ENCODE measurements at regions not wholly inside any gene's neighbourhood (a gene's known extent, or its start where the extent isn't known, plus 50 kb on each side); places are given as distances from the start of the nearest gene placed in this dataset.

DNA sequence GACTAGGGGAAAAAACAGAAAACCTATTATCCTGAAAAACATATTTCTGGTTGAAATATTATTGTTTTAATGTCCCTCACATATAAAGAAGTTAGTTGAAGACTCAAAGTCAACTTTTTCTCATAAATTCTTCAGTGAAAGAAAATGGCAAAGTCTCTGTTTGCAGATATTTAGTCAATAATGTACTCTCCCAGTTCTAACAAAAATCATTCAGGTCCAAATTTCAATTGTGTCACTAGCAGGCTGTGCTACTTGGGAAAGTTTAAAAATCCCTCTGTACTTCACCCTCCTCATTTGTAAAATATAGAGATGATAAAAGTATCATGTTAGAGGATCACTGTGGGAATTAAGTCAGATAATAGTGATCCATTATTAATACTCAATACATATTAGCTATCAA, 496.5 kb downstream of the FSCB start:
- no peak for DNase-seq
- Histone ChIP-seq H3K79me1 (ENCODE audit: low read length) (no peaks in the 10 kb centered on the region), H3K9ac (ENCODE audit: low read length) (no peak overlapping the region), H3K4ac (ENCODE audit: low read depth, low read length) (no peak overlapping the region), H3K18ac (ENCODE audit: low read length) (no peak overlapping the region), H2AK5ac (ENCODE audit: low read length) (no peak overlapping the region), H2BK15ac (replicated peaks; ENCODE audit: low read depth) (no peak overlapping the region), H3K4me1 (ENCODE audit: control insufficient read depth, low read depth, low read length) (no peaks in the 10 kb centered on the region), H3K56ac (ENCODE audit: low read length) (no peak overlapping the region), H2BK5ac (ENCODE audit: low read length) (no peak overlapping the region), H3K79me2 (ENCODE audit: control insufficient read depth, insufficient read depth, low read length) (no peaks in the 10 kb centered on the region), H2BK120ac (ENCODE audit: low read depth, low read length) (no peak overlapping the region), H3K4me3 (ENCODE audit: low read length) (no peak overlapping the region), H4K5ac (ENCODE audit: low read length) (no peak overlapping the region), H3K23ac (ENCODE audit: low read length) (no peak overlapping the region), H3K36me3 (ENCODE audit: control insufficient read depth, insufficient read depth, low read length) (no peaks in the 10 kb centered on the region), H3K27me3 (ENCODE audit: insufficient read depth, low read length, poor library complexity) (no peaks in the 10 kb centered on the region), H3K4me2 (ENCODE audit: low read length) (no peak overlapping the region), H3K27ac (ENCODE audit: low read depth, low read length) (no peak overlapping the region), H4K8ac (ENCODE audit: low read depth, low read length) (no peak overlapping the region)

DNA sequence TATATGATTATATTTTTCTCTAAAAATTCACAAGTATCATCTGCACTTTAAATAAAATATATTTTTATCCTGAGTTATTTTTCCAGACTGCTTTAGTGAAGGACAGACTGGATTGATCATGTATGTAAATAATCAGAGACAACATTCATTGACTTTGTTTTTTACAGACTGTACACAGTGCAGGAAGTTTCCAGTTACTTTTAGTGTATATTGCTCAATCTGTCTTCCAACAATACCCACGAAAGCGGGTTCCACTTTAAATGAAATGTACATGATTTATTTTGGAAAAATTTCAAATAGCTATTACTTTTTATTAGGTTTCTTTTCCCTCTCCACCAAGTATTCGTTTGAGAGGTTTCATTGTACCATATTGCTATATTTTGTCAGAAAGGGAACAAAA, 497.0 kb downstream of the FSCB start:
- no peak overlapping the region for H3K4me2 ChIP-seq (ENCODE audit: low read length)
- no peak overlapping the region for H2BK120ac ChIP-seq (ENCODE audit: low read depth, low read length)
- no peak for DNase-seq
- no peak overlapping the region for H3K27ac ChIP-seq (ENCODE audit: low read depth, low read length)
- no peak overlapping the region for H3K23ac ChIP-seq (ENCODE audit: low read length)
- no peak overlapping the region for H4K5ac ChIP-seq (ENCODE audit: low read length)
- H3K4me3 ChIP-seq (ENCODE audit: low read length), result no peak overlapping the region
- H2AK5ac ChIP-seq (ENCODE audit: low read length), result no peak overlapping the region
- no peak overlapping the region for H2BK5ac ChIP-seq (ENCODE audit: low read length)
- no peak overlapping the region for H3K18ac ChIP-seq (ENCODE audit: low read length)
- H3K9ac ChIP-seq (ENCODE audit: low read length), result no peak overlapping the region
- H3K79me1 ChIP-seq (ENCODE audit: low read length), result no peaks in the 10 kb centered on the region
- no peak overlapping the region for H3K56ac ChIP-seq (ENCODE audit: low read length)
- no peaks in the 10 kb centered on the region for H3K79me2 ChIP-seq (ENCODE audit: control insufficient read depth, insufficient read depth, low read length)
- H2BK15ac ChIP-seq (replicated peaks; ENCODE audit: low read depth), result no peak overlapping the region
- no peaks in the 10 kb centered on the region for H3K4me1 ChIP-seq (ENCODE audit: control insufficient read depth, low read depth, low read length)
- no peak overlapping the region for H3K4ac ChIP-seq (ENCODE audit: low read depth, low read length)
- H3K36me3 ChIP-seq (ENCODE audit: control insufficient read depth, insufficient read depth, low read length), result no peaks in the 10 kb centered on the region
- H3K27me3 ChIP-seq (ENCODE audit: insufficient read depth, low read length, poor library complexity), result no peaks in the 10 kb centered on the region
- WGBS (ENCODE audit: extremely low coverage, insufficient coverage, low lambda C conversion rate), result no CpG with 5 or more reads among the region's 3 CpGs
- no peak overlapping the region for H4K8ac ChIP-seq (ENCODE audit: low read depth, low read length)

DNA sequence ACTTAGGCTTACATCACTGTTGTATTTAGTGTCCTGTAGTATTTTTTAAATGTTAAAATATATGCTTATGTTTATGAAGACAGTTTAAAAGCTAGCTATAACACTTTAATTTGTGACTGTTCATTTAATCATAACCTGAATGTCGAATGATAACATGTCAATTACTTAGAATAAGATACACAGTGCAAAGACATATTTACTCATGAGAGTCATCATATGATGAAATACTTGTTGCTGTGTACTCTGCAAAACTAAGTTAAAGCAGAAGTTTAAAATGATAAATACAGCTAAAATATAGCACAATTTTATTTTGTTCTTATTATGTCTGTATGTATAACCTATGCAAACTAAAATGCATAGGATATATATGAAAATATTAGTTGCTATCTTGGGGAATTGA, 497.4 kb downstream of the FSCB start:
- Histone ChIP-seq H3K4ac (ENCODE audit: low read depth, low read length) (no peak overlapping the region), H3K79me1 (ENCODE audit: low read length) (no peaks in the 10 kb centered on the region), H3K27me3 (ENCODE audit: insufficient read depth, low read length, poor library complexity) (no peaks in the 10 kb centered on the region), H3K36me3 (ENCODE audit: control insufficient read depth, insufficient read depth, low read length) (no peaks in the 10 kb centered on the region), H3K4me2 (ENCODE audit: low read length) (no peak overlapping the region), H3K18ac (ENCODE audit: low read length) (no peak overlapping the region), H3K23ac (ENCODE audit: low read length) (no peak overlapping the region), H3K56ac (ENCODE audit: low read length) (no peak overlapping the region), H3K4me3 (ENCODE audit: low read length) (no peak overlapping the region), H4K5ac (ENCODE audit: low read length) (no peak overlapping the region), H4K8ac (ENCODE audit: low read depth, low read length) (no peak overlapping the region), H3K9ac (ENCODE audit: low read length) (no peak overlapping the region), H3K79me2 (ENCODE audit: control insufficient read depth, insufficient read depth, low read length) (no peaks in the 10 kb centered on the region), H2BK5ac (ENCODE audit: low read length) (no peak overlapping the region), H2AK5ac (ENCODE audit: low read length) (no peak overlapping the region), H3K27ac (ENCODE audit: low read depth, low read length) (no peak overlapping the region), H2BK15ac (replicated peaks; ENCODE audit: low read depth) (no peak overlapping the region), H2BK120ac (ENCODE audit: low read depth, low read length) (no peak overlapping the region), H3K4me1 (ENCODE audit: control insufficient read depth, low read depth, low read length) (no peaks in the 10 kb centered on the region)
- no peak for DNase-seq
- no CpG with 5 or more reads among the region's 1 CpG for WGBS (ENCODE audit: extremely low coverage, insufficient coverage, low lambda C conversion rate)

DNA sequence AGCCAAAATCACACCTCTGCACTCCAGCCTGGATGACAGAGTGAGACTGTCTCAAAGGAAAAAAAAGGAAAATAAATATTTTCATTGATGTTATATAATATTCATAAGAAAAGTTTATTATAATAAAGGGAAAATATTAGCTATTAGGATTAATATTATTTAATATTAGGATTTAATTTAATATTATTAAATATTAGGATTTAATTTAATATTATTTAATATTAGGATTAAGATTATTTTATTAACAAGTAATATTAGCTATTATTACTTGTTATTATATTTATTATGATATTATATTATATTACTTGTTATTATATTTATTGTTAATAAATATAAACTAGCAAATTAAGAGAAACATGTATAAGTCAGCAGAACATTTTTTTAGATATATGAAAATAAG, 518.1 kb downstream of the FSCB start:
- H3K18ac ChIP-seq (ENCODE audit: low read length), result no peak overlapping the region
- no peaks in the 10 kb centered on the region for H3K79me2 ChIP-seq (ENCODE audit: control insufficient read depth, insufficient read depth, low read length)
- no peak overlapping the region for H3K27ac ChIP-seq (ENCODE audit: low read depth, low read length)
- no peak overlapping the region for H3K56ac ChIP-seq (ENCODE audit: low read length)
- H3K79me1 ChIP-seq (ENCODE audit: low read length), result no peaks in the 10 kb centered on the region
- DNase-seq, result no peak
- no peaks in the 10 kb centered on the region for H3K27me3 ChIP-seq (ENCODE audit: insufficient read depth, low read length, poor library complexity)
- no peak overlapping the region for H2BK15ac ChIP-seq (replicated peaks; ENCODE audit: low read depth)
- no peak overlapping the region for H2BK120ac ChIP-seq (ENCODE audit: low read depth, low read length)
- no peak overlapping the region for H3K4me2 ChIP-seq (ENCODE audit: low read length)
- H4K5ac ChIP-seq (ENCODE audit: low read length), result no peak overlapping the region
- H3K9ac ChIP-seq (ENCODE audit: low read length), result no peak overlapping the region
- H4K8ac ChIP-seq (ENCODE audit: low read depth, low read length), result no peak overlapping the region
- H3K4me1 ChIP-seq (ENCODE audit: control insufficient read depth, low read depth, low read length), result no peaks in the 10 kb centered on the region
- no peak overlapping the region for H2BK5ac ChIP-seq (ENCODE audit: low read length)
- no peak overlapping the region for H3K4me3 ChIP-seq (ENCODE audit: low read length)
- no peaks in the 10 kb centered on the region for H3K36me3 ChIP-seq (ENCODE audit: control insufficient read depth, insufficient read depth, low read length)
- H3K23ac ChIP-seq (ENCODE audit: low read length), result no peak overlapping the region
- no peak overlapping the region for H3K4ac ChIP-seq (ENCODE audit: low read depth, low read length)
- no peak overlapping the region for H2AK5ac ChIP-seq (ENCODE audit: low read length)

DNA sequence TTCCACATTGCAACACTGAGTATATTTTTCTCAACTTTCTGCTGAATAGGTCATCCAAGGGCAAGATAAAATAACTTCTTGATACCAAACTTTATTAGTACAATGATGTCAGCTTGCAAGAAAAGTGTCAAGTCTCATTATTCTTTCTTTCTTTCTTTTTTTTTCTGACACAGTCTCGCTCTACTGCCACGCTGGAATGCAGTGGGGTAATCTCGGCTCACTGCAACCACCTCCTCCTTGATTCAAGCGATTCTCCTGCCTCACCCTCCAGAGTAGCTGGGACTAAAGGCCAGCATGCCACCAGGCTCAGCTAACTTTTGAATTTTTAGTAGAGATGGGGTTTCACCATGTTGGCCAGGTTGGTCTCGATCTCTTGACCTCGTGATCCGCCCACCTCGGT, 523.4 kb downstream of the FSCB start:
- Histone ChIP-seq H2BK120ac (ENCODE audit: low read depth, low read length) (no peak overlapping the region), H3K4me2 (ENCODE audit: low read length) (no peak overlapping the region), H3K4me1 (ENCODE audit: control insufficient read depth, low read depth, low read length) (no peaks in the 10 kb centered on the region), H3K18ac (ENCODE audit: low read length) (no peak overlapping the region), H3K79me2 (ENCODE audit: control insufficient read depth, insufficient read depth, low read length) (no peaks in the 10 kb centered on the region), H3K27ac (ENCODE audit: low read depth, low read length) (no peak overlapping the region), H3K79me1 (ENCODE audit: low read length) (no peaks in the 10 kb centered on the region), H3K4ac (ENCODE audit: low read depth, low read length) (no peak overlapping the region), H4K8ac (ENCODE audit: low read depth, low read length) (no peak overlapping the region), H2BK15ac (replicated peaks; ENCODE audit: low read depth) (no peak overlapping the region), H3K4me3 (ENCODE audit: low read length) (no peak overlapping the region), H3K27me3 (ENCODE audit: insufficient read depth, low read length, poor library complexity) (no peaks in the 10 kb centered on the region), H2BK5ac (ENCODE audit: low read length) (no peak overlapping the region), H3K9ac (ENCODE audit: low read length) (no peak overlapping the region), H3K36me3 (ENCODE audit: control insufficient read depth, insufficient read depth, low read length) (no peaks in the 10 kb centered on the region), H3K23ac (ENCODE audit: low read length) (no peak overlapping the region), H3K56ac (ENCODE audit: low read length) (no peak overlapping the region), H4K5ac (ENCODE audit: low read length) (no peak overlapping the region), H2AK5ac (ENCODE audit: low read length) (no peak overlapping the region)
- DNase-seq, result no peak
- no CpG with 5 or more reads among the region's 8 CpGs for WGBS (ENCODE audit: extremely low coverage, insufficient coverage, low lambda C conversion rate)

DNA sequence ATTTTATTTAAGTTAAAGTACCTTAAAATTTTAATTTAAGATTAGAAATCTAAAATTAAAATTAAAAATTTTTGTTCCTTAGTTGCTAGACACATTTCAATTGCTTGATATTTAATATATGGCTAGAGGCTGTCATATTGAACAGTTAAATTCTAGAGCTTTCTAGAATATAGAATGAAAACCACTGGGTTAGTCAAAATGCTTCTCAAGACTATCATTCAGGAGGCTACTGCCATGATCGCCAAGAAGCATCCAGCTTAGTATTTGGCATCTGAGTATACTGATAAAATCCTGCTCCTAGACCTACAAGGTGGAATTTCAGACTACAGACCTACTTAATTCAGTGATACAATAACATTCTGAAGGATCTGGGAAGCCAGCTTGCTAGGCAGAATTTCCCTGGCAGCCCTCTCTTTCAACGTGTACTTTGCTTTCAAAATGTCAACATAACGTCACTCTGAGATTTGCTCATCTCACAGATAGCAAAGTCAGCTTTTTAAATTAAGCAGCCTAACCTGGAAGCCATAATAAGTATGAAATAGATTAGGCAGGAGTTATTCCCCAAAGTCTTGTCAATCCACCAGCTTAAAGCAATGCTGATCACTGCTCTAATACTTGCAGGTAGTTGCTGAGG, 525.8 kb downstream of the FSCB start:
- Histone ChIP-seq H3K36me3 (ENCODE audit: control insufficient read depth, insufficient read depth, low read length) (no peaks in the 10 kb centered on the region), H2BK120ac (ENCODE audit: low read depth, low read length) (no peak overlapping the region), H3K23ac (ENCODE audit: low read length) (no peak overlapping the region), H3K4me2 (ENCODE audit: low read length) (no peak overlapping the region), H3K27ac (ENCODE audit: low read depth, low read length) (no peak overlapping the region), H4K8ac (ENCODE audit: low read depth, low read length) (no peak overlapping the region), H2AK5ac (ENCODE audit: low read length) (no peak overlapping the region), H3K9ac (ENCODE audit: low read length) (no peak overlapping the region), H3K56ac (ENCODE audit: low read length) (no peak overlapping the region), H3K4me1 (ENCODE audit: control insufficient read depth, low read depth, low read length) (no peaks in the 10 kb centered on the region), H3K79me1 (ENCODE audit: low read length) (no peaks in the 10 kb centered on the region), H4K5ac (ENCODE audit: low read length) (no peak overlapping the region), H2BK5ac (ENCODE audit: low read length) (no peak overlapping the region), H3K4ac (ENCODE audit: low read depth, low read length) (no peak overlapping the region), H3K79me2 (ENCODE audit: control insufficient read depth, insufficient read depth, low read length) (no peaks in the 10 kb centered on the region), H3K18ac (ENCODE audit: low read length) (no peak overlapping the region), H3K4me3 (ENCODE audit: low read length) (no peak overlapping the region), H3K27me3 (ENCODE audit: insufficient read depth, low read length, poor library complexity) (no peaks in the 10 kb centered on the region), H2BK15ac (replicated peaks; ENCODE audit: low read depth) (no peak overlapping the region)
- no CpG with 5 or more reads among the region's 3 CpGs for WGBS (ENCODE audit: extremely low coverage, insufficient coverage, low lambda C conversion rate)
- no peak for DNase-seq
